Nephron progenitor cell (in vitro differentiated cells): ENCODE measurements at regions not wholly inside any gene's neighbourhood (a gene's known extent, or its start where the extent isn't known, plus 50 kb on each side); places are given as distances from the start of the nearest gene placed in this dataset.
"Not testable (repeated sequence)": the region's sequence is repeated elsewhere in the genome, so short reads cannot be mapped to it uniquely, and the experiment has no call there.

Source experiments
- DNase-seq: peaks from one replicate; pipeline ENCODE4 v3.0.0; 2021
- H3K27ac Mint-ChIP-seq: 2 replicates; pipeline ENCODE4 v1.8.0; 2021; ENCODE audit warnings: mild to moderate bottlenecking, moderate library complexity, mixed read lengths
- H3K27me3 Mint-ChIP-seq: 2 replicates; pipeline ENCODE4 v1.8.0; 2021; ENCODE audit warnings: mild to moderate bottlenecking, low read depth, mixed read lengths; ENCODE audit not compliant: poor library complexity
- H3K36me3 Mint-ChIP-seq: 2 replicates; pipeline ENCODE4 v1.8.0; 2021; ENCODE audit warnings: low read depth, mixed read lengths
- H3K4me1 Mint-ChIP-seq: 2 replicates; pipeline ENCODE4 v1.8.0; 2021; ENCODE audit warnings: mixed read lengths
- H3K4me3 Mint-ChIP-seq: 2 replicates; pipeline ENCODE4 v1.8.0; 2021; ENCODE audit warnings: mild to moderate bottlenecking, moderate library complexity, mixed read lengths
- H3K9me3 Mint-ChIP-seq: 2 replicates; pipeline ENCODE4 v1.8.0; 2021; ENCODE audit warnings: mild to moderate bottlenecking, moderate library complexity, mixed read lengths
- CTCF ChIP-seq: fragments of 200-600 bp; sonication (generic); IDR thresholded peaks from 2 replicates; pipeline ENCODE4 v1.5.0; 2021; ENCODE audit warnings: antibody characterized with exemption

- DNase-seq = no peak
- no peak overlapping the region for H3K4me3 Mint-ChIP-seq
- H3K27ac Mint-ChIP-seq = no peak overlapping the region
- H3K27me3 Mint-ChIP-seq = no peaks in the 10 kb centered on the region
- peaks cover 4% of the 10 kb centered on the region for H3K36me3 Mint-ChIP-seq
- TF ChIP-seq CTCF = no peak
- H3K4me1 Mint-ChIP-seq = no peaks in the 10 kb centered on the region
- peaks cover 43% of the 10 kb centered on the region for H3K9me3 Mint-ChIP-seq
Observed at GRCh38 chrX:137882960-137883359, 317.0 kb downstream of the ZIC3 start.

DNA sequence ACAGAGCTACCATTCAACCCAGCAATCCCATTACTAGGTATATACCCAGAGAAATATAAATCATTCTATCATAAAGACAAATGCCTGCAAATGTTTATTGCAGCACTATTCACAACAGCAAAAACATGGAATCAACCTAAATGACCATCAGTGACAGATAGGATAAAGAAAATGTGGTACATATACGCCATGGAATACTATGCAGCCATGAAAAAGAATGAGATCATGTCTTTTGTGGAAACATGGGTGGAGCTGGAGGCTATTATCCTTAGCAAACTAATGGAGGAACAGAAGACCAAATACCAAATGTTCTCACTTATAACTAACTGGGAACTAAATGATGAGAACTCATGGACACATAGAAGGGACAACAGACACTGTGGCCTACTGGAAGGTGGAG lies 318.9 kb downstream of the ZIC3 start:
- H3K4me3 Mint-ChIP-seq, H3K36me3 Mint-ChIP-seq, H3K27me3 Mint-ChIP-seq, H3K4me1 Mint-ChIP-seq, H3K27ac Mint-ChIP-seq, DNase-seq: not testable (repeated sequence)
- peaks cover 44% of the 10 kb centered on the region for H3K9me3 Mint-ChIP-seq

GRCh38 chrX:137891431-137891830 lies 325.5 kb downstream of the ZIC3 start:
- DNase-seq = no peak
- Mint-ChIP-seq H3K4me1 (no peaks in the 10 kb centered on the region), H3K27me3 (no peaks in the 10 kb centered on the region), H3K36me3 (no peaks in the 10 kb centered on the region), H3K4me3 (no peak overlapping the region), H3K27ac (no peak overlapping the region), H3K9me3 (peaks cover 40% of the 10 kb centered on the region)
- no peak for TF ChIP-seq CTCF

GRCh38 chrX:137896123-137896522 lies 330.2 kb downstream of the ZIC3 start:
- Mint-ChIP-seq H3K4me3 (no peak overlapping the region), H3K27ac (no peak overlapping the region), H3K4me1 (no peaks in the 10 kb centered on the region), H3K27me3 (no peaks in the 10 kb centered on the region), H3K36me3 (no peaks in the 10 kb centered on the region), H3K9me3 (peaks cover 40% of the 10 kb centered on the region)
- TF ChIP-seq CTCF = no peak
- DNase-seq = no peak

GRCh38 chrX:137915466-137915865 lies 349.5 kb downstream of the ZIC3 start:
- DNase-seq = no peak
- H3K4me3 Mint-ChIP-seq = no peak overlapping the region
- peaks cover 14% of the 10 kb centered on the region for H3K9me3 Mint-ChIP-seq
- TF ChIP-seq CTCF = no peak
- no peak overlapping the region for H3K27ac Mint-ChIP-seq
- no peaks in the 10 kb centered on the region for H3K27me3 Mint-ChIP-seq
- no peaks in the 10 kb centered on the region for H3K36me3 Mint-ChIP-seq
- H3K4me1 Mint-ChIP-seq = peaks cover 32% of the 10 kb centered on the region

DNA sequence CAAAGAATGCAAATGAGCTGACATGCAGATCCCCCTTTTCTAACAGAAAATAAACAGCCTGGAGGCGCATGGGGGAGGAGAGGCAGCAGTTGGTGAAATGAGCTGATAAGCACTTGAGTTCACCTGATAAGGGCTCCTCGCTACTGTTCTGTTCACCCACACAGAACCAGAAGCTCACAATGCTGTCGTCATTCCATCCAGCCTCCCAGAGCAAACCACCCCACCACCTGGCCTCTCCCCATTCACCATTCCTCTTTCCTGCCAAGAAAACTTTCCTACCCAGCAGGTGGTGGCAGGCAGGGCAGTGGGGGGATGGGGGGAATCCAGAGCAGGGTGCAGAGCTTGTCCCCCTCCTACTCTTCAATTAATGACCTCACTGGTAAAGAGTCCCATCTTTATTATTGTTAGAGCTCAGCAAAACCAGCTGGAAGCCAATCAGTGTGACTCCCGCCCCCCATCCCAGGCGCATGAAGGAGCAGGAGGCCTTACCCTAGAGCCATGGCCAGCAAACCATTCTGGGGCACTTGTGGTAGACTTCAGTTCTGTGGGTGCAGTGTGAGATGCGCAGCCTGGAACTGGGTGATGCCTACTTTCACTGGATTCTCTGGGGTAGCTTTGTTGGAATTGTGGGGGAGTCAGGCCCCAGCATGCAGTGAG lies 350.3 kb downstream of the ZIC3 start:
- no peak for DNase-seq

More for the DNA sequence above, 350.3 kb downstream of the ZIC3 start:
- Mint-ChIP-seq H3K27ac (no peak overlapping the region), H3K4me3 (no peak overlapping the region), H3K27me3 (no peaks in the 10 kb centered on the region), H3K9me3 (peaks cover 14% of the 10 kb centered on the region), H3K4me1 (peaks cover 32% of the 10 kb centered on the region), H3K36me3 (no peaks in the 10 kb centered on the region)
- TF ChIP-seq CTCF = no peak
